Thoracic aorta (tissue), 2 donors: ENCODE measurements at regions not wholly inside any gene's neighbourhood (a gene's known extent, or its start where the extent isn't known, plus 50 kb on each side); places are given as distances from the start of the nearest gene placed in this dataset.

Experiments
- ATAC-seq: fragments of 150-250 bp; one replicate; pipeline ENCODE4 v1.8.0; 2017; ENCODE audit warnings: low read depth; ENCODE audit not compliant: insufficient number of reproducible peaks, low FRiP score
- DNase-seq: peaks from one replicate; pipeline ENCODE4 v3.0.0-alpha.2; 2020; ENCODE audit warnings: low spot score
- H3K27ac ChIP-seq, 2 donors: fragments of 200-600 bp; sonication (generic); 1 replicate in 1 of 2; 2 replicates in 1 of 2; pipeline ENCODE4 v1.5.1; 2016; ENCODE audit warnings: mild to moderate bottlenecking in 2 of 2, moderate library complexity in 2 of 2
- H3K27me3 ChIP-seq: fragments of 200-600 bp; sonication (generic); replicated peaks from 2 replicates; pipeline ENCODE4 v1.6.0; 2016; ENCODE audit warnings: mild to moderate bottlenecking; ENCODE audit not compliant: insufficient read depth
- H3K36me3 ChIP-seq: fragments of 200-600 bp; sonication (generic); one replicate; pipeline ENCODE4 v1.5.1; 2016
- H3K4me1 ChIP-seq, 2 donors: fragments of 200-600 bp; sonication (generic); 1 replicate in 1 of 2; 2 replicates in 1 of 2; pipeline versions ENCODE4 v1.5.1 to v1.6.0; 2016; ENCODE audit warnings: low read depth in 2 of 2, mild to moderate bottlenecking in 1 of 2; ENCODE audit not compliant: control insufficient read depth in 1 of 2
- H3K4me3 ChIP-seq: fragments of 200-600 bp; sonication (generic); 2 replicates; pipeline ENCODE4 v1.5.1; 2016; ENCODE audit warnings: mild to moderate bottlenecking
- H3K9me3 ChIP-seq: fragments of 200-600 bp; sonication (generic); 2 replicates; pipeline ENCODE4 v1.5.1; 2016
- TF ChIP-seq, protein P1 (sequence below): fragments of 200-600 bp; sonication (generic); IDR thresholded peaks from one replicate; pipeline ENCODE4 v1.5.1; 2019; ENCODE audit warnings: antibody characterized with exemption

DNA sequence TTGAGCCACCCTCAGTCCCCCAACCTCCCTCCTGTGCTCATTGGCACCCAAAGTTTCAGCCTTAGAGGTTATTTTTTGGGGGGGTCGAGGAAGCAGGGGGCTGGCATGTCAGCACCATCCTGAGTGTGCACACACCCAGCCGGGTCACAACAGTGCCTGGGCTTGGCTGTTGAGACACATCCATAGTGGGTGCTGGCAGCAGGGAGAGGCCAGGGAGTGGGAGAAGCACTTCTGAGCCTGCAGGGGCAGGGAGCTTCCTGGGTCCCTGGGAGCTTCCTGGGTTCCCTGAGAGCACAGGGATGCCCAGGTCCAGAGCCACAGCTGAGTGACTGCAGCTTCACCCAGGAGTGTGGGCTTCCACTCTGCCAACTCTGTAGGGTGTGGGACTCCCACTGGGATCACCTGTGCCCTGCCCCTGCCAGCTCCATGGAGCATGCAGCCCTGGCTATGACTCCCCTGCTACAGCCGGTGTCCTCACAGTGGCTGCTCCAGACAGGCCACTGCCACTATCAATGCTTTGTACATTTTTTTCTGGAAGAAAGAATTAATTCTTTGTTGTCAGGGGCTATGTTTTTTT lies 240.4 kb downstream of the PTGER3 start:
- no peak overlapping the region for H3K4me3 ChIP-seq
- TF ChIP-seq, protein P1, sequence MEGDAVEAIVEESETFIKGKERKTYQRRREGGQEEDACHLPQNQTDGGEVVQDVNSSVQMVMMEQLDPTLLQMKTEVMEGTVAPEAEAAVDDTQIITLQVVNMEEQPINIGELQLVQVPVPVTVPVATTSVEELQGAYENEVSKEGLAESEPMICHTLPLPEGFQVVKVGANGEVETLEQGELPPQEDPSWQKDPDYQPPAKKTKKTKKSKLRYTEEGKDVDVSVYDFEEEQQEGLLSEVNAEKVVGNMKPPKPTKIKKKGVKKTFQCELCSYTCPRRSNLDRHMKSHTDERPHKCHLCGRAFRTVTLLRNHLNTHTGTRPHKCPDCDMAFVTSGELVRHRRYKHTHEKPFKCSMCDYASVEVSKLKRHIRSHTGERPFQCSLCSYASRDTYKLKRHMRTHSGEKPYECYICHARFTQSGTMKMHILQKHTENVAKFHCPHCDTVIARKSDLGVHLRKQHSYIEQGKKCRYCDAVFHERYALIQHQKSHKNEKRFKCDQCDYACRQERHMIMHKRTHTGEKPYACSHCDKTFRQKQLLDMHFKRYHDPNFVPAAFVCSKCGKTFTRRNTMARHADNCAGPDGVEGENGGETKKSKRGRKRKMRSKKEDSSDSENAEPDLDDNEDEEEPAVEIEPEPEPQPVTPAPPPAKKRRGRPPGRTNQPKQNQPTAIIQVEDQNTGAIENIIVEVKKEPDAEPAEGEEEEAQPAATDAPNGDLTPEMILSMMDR = no peak
- no peaks in the 10 kb centered on the region for H3K36me3 ChIP-seq
- no peaks in the 10 kb centered on the region for H3K27me3 ChIP-seq
- no peak overlapping the region for H3K27ac ChIP-seq
- no peaks in the 10 kb centered on the region for H3K9me3 ChIP-seq
- DNase-seq (no peak), ATAC-seq (no peak)
- no peaks in the 10 kb centered on the region for H3K4me1 ChIP-seq

DNA sequence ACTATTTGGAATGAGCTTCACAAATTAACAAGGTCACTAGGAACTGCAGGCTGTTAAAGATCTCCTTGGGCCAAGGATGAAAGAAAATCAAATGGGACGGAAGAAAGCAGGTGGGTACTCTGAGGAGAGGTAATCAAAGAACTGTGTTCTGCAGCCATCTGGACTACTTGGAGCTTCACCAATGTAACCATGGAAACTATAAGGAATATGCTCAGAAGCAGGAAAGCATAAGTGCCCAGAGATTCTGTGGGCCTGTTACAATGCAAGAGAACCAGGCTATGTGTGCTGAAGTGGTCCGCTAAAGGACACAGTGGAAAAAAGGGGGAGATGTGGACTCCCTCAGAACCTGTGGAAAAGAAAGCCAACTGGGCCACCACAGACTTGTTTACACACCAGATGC lies 238.5 kb downstream of the PTGER3 start:
- TF ChIP-seq, protein P1 = no peak
- no peak for DNase-seq
- no peaks in the 10 kb centered on the region for H3K9me3 ChIP-seq
- H3K27me3 ChIP-seq = no peaks in the 10 kb centered on the region
- H3K27ac ChIP-seq = no peak overlapping the region
- H3K4me3 ChIP-seq = no peak overlapping the region
- H3K4me1 ChIP-seq = no peaks in the 10 kb centered on the region
- no peak for ATAC-seq
- H3K36me3 ChIP-seq = no peaks in the 10 kb centered on the region

DNA sequence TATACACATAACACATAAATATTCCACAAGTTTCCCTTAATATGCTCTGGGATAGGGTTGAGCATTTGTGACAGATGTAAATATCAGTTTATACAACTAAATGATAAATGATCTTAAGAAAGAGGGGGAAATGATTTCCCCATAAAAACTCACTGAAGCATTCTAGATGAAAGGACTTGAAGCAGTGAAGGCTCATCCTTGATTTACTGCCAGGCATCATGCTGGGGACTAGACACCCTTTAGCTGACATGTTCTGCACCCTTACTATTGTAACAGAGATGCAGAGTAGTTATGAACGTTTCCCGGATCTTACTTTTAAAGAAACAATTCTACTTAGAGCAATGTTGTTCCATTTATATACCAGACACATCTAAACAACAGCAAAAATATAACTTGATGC lies 235.8 kb downstream of the PTGER3 start:
- no peak for DNase-seq
- ATAC-seq = no peak
- no peak overlapping the region for H3K27ac ChIP-seq
- TF ChIP-seq, protein P1 = no peak
- no peaks in the 10 kb centered on the region for H3K4me1 ChIP-seq
- H3K4me3 ChIP-seq = no peak overlapping the region
- H3K36me3 ChIP-seq = no peaks in the 10 kb centered on the region
- H3K27me3 ChIP-seq = no peaks in the 10 kb centered on the region
- no peaks in the 10 kb centered on the region for H3K9me3 ChIP-seq

DNA sequence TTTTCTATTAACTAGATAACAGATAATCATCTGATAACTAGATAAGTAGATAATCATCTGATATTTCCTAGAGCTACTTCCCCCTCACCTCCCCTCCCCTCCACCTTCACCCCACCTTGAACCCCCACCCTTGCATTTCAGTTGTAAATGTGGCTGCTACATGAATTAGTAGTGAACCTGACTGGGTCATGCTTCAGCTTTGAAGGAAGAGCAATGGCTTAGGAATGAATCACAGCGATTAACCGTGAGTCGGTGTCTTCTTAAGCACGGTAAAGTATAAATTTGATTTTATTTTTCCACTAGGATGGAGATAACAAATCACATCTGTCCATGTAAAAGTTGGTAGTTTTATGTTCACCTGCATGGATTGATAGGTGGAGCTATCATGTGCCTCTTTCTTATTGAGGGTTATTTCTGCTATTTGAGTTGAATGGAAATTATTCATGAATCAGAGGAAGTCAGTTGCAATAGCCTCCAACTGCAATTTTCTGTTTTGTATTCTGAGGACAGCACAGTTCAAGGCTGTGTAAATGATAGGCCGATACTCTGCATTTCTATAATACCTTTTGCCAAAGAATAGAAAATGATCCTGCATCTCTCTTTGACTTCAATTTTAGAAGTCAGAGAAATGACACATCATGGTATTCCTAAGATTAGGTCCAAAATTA lies 235.0 kb downstream of the PTGER3 start:
- H3K27me3 ChIP-seq = no peaks in the 10 kb centered on the region
- ATAC-seq = no peak
- DNase-seq = no peak
- no peaks in the 10 kb centered on the region for H3K4me1 ChIP-seq
- H3K36me3 ChIP-seq = no peaks in the 10 kb centered on the region
- no peaks in the 10 kb centered on the region for H3K9me3 ChIP-seq
- no peak overlapping the region for H3K27ac ChIP-seq
- TF ChIP-seq, protein P1 = no peak
- H3K4me3 ChIP-seq = no peak overlapping the region

DNA sequence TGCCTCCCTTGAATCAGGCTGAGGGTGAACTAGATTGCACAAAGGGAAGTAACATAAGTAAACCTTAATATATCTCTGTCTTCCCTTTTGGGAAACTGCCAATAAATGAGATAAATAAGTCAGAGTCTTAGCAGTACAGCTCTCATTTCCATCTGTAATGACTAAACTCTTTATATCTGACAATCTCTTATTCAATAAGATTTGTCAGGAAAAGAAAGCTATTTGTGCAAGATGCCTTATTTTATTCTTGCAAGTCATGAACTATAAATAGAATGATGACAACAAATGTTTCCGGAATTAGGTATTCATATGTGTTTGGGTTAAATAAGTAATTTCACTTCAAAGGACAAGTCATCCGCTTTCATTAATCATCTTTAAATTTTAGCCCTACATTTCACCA lies 229.2 kb downstream of the PTGER3 start:
- Histone ChIP-seq H3K9me3 (no peaks in the 10 kb centered on the region), H3K36me3 (no peaks in the 10 kb centered on the region), H3K27me3 (no peaks in the 10 kb centered on the region), H3K4me3 (no peak overlapping the region), H3K4me1 (peaks cover 6 to 12% of the 10 kb centered on the region in 2 donors), H3K27ac (no peak overlapping the region)
- TF ChIP-seq, protein P1 = no peak
- DNase-seq = no peak
- ATAC-seq = no peak
